Smooth muscle cell (in vitro differentiated cells): ENCODE measurements at regions not wholly inside any gene's neighbourhood (a gene's known extent, or its start where the extent isn't known, plus 50 kb on each side); places are given as distances from the start of the nearest gene placed in this dataset.

Experiments
- DNase-seq: peaks from one replicate; lab custom pipeline; 2025; ENCODE audit not compliant: unreplicated experiment; lab: John Stamatoyannopoulos, UW
- H2AFZ ChIP-seq: fragments of 200-600 bp; sonication (generic); 2 replicates; pipeline ENCODE4 v1.6.0; 2016; ENCODE audit warnings: antibody characterized with exemption, low read depth, mild to moderate bottlenecking
- H3F3A ChIP-seq: fragments of 200-600 bp; sonication (generic); 2 replicates; pipeline ENCODE4 v1.6.0; 2017; ENCODE audit warnings: antibody characterized with exemption, low read depth
- H3K27ac ChIP-seq: fragments of 200-600 bp; sonication (generic); 2 replicates; pipeline ENCODE4 v1.5.1; 2016; ENCODE audit warnings: low read depth, mild to moderate bottlenecking
- H3K27me3 ChIP-seq: fragments of 200-600 bp; sonication (generic); 2 replicates; pipeline ENCODE4 v1.6.1; 2016; ENCODE audit warnings: low read depth, mild to moderate bottlenecking
- H3K36me3 ChIP-seq: fragments of 200-600 bp; sonication (generic); 2 replicates; pipeline ENCODE4 v1.5.1; 2016; ENCODE audit warnings: low read depth
- H3K4me1 ChIP-seq: fragments of 200-600 bp; sonication (generic); 2 replicates; pipeline ENCODE4 v1.5.1; 2016; ENCODE audit warnings: low read depth
- H3K4me2 ChIP-seq: fragments of 200-600 bp; sonication (generic); 2 replicates; pipeline ENCODE4 v1.6.0; 2016; ENCODE audit warnings: mild to moderate bottlenecking
- H3K4me3 ChIP-seq: fragments of 200-600 bp; sonication (generic); 2 replicates; pipeline ENCODE4 v1.5.1; 2016; ENCODE audit warnings: mild to moderate bottlenecking
- H3K79me2 ChIP-seq: fragments of 200-600 bp; sonication (generic); 2 replicates; pipeline ENCODE4 v1.6.0; 2016; ENCODE audit warnings: low read depth, mild to moderate bottlenecking
- H3K9ac ChIP-seq: fragments of 200-600 bp; sonication (generic); 2 replicates; pipeline ENCODE4 v1.6.0; 2016; ENCODE audit warnings: low read depth
- H3K9me3 ChIP-seq: fragments of 200-600 bp; sonication (generic); replicated peaks from 2 replicates; pipeline ENCODE4 v1.5.1; 2016; ENCODE audit warnings: low read depth
- H4K20me1 ChIP-seq: fragments of 200-600 bp; sonication (generic); 2 replicates; pipeline ENCODE4 v1.6.0; 2016; ENCODE audit warnings: low read depth
- CTCF ChIP-seq: fragments of 200-600 bp; sonication (generic); IDR thresholded peaks from 2 replicates; pipeline ENCODE4 v1.5.1; 2017; ENCODE audit warnings: borderline replicate concordance, mild to moderate bottlenecking, antibody characterized with exemption; ENCODE audit not compliant: insufficient read depth, poor library complexity, severe bottlenecking
- WGBS: methylation state at CpG from one replicate; pipeline ENCODE4 v1.1.7; 2016; ENCODE audit warnings: low lambda C conversion rate; 5-methylcytosine and 5-hydroxymethylcytosine counted together

GRCh38 chr2:139159177-139159576 is 379.0 kb upstream of the NXPH2 start:
- Histone ChIP-seq H3K27ac (no peak overlapping the region), H3K36me3 (no peaks in the 10 kb centered on the region), H3K27me3 (no peaks in the 10 kb centered on the region), H4K20me1 (no peaks in the 10 kb centered on the region), H3K9ac (no peak overlapping the region), H3K9me3 (no peaks in the 10 kb centered on the region), H2AFZ (no peak overlapping the region), H3F3A (no peaks in the 10 kb centered on the region), H3K79me2 (no peaks in the 10 kb centered on the region), H3K4me1 (peaks cover 29% of the 10 kb centered on the region), H3K4me3 (no peak overlapping the region), H3K4me2 (no peak overlapping the region)
- TF ChIP-seq CTCF, result no peak
- DNase-seq, result no peak
- 82% methylated on average over 3 of the region's 3 CpGs for whole genome bisulfite sequencing

- H3K9me3 ChIP-seq, result no peaks in the 10 kb centered on the region
- no peaks in the 10 kb centered on the region for H3K27me3 ChIP-seq
- H3K79me2 ChIP-seq, result no peaks in the 10 kb centered on the region
- H3K9ac ChIP-seq, result no peak overlapping the region
- DNase-seq, result no peak
- H3F3A ChIP-seq, result no peaks in the 10 kb centered on the region
- no peak overlapping the region for H3K4me2 ChIP-seq
- TF ChIP-seq CTCF, result no peak
- no peak overlapping the region for H3K27ac ChIP-seq
- H3K4me3 ChIP-seq, result no peak overlapping the region
- no peaks in the 10 kb centered on the region for H3K36me3 ChIP-seq
- H3K4me1 ChIP-seq, result peaks cover 24% of the 10 kb centered on the region
- no peaks in the 10 kb centered on the region for H4K20me1 ChIP-seq
- no peak overlapping the region for H2AFZ ChIP-seq
Observed at GRCh38 chr2:139156730-139157129, 376.5 kb upstream of the NXPH2 start.

- Histone ChIP-seq H3K79me2 (no peaks in the 10 kb centered on the region), H3K4me3 (no peak overlapping the region), H3K4me2 (peak overlapping the region; percentile 20), H3K9ac (no peak overlapping the region), H2AFZ (no peak overlapping the region), H3F3A (no peaks in the 10 kb centered on the region), H3K27ac (no peak overlapping the region), H4K20me1 (no peaks in the 10 kb centered on the region), H3K27me3 (no peaks in the 10 kb centered on the region), H3K36me3 (no peaks in the 10 kb centered on the region), H3K9me3 (no peaks in the 10 kb centered on the region), H3K4me1 (peaks cover 17% of the 10 kb centered on the region)
- no peak for DNase-seq
- TF ChIP-seq CTCF, result no peak
- 25% methylated on average over 3 of the region's 3 CpGs for WGBS
Observed at GRCh38 chr2:139155991-139156390, 375.8 kb upstream of the NXPH2 start.

- H3K36me3 ChIP-seq, result no peaks in the 10 kb centered on the region
- H3K27ac ChIP-seq, result no peak overlapping the region
- H4K20me1 ChIP-seq, result no peaks in the 10 kb centered on the region
- no peak for TF ChIP-seq CTCF
- H2AFZ ChIP-seq, result no peak overlapping the region
- 53% methylated on average over 2 of the region's 2 CpGs for WGBS
- peaks cover 3% of the 10 kb centered on the region for H3K27me3 ChIP-seq
- no peaks in the 10 kb centered on the region for H3F3A ChIP-seq
- no peak for DNase-seq
- H3K79me2 ChIP-seq, result no peaks in the 10 kb centered on the region
- no peaks in the 10 kb centered on the region for H3K4me1 ChIP-seq
- H3K4me3 ChIP-seq, result no peak overlapping the region
- no peaks in the 10 kb centered on the region for H3K9me3 ChIP-seq
- no peak overlapping the region for H3K9ac ChIP-seq
- H3K4me2 ChIP-seq, result no peak overlapping the region
Observed at GRCh38 chr2:139142252-139142880, 362.2 kb upstream of the NXPH2 start.
